ENCODE measurements at regions not wholly inside any gene's neighbourhood (a gene's known extent, or its start where the extent isn't known, plus 50 kb on each side); places are given as distances from the start of the nearest gene placed in this dataset.
"Not testable (repeated sequence)": the region's sequence is repeated elsewhere in the genome, so short reads cannot be mapped to it uniquely, and the experiment has no call there.

- CTCF ChIA-PET; H3F3A ChIP-seq (replicated peaks; ENCODE audit: insufficient read depth); H3K36me3 ChIP-seq (replicated peaks in 1 of 2; ENCODE audit: control insufficient read depth in 1 of 2, insufficient read depth in 2 of 2, low read length in 1 of 2); H3K9ac ChIP-seq; H3K9me2 ChIP-seq; H3K79me2 ChIP-seq (ENCODE audit: insufficient read depth); H3K27me3 ChIP-seq (ENCODE audit: insufficient read depth); POLR2A ChIA-PET; H3K4me2 ChIP-seq; H3K9me3 ChIP-seq; H3K4me1 ChIP-seq (ENCODE audit: control insufficient read depth in 1 of 2, insufficient read depth in 2 of 2, low read depth in 1 of 2, low read length in 1 of 2); H2AFZ ChIP-seq (ENCODE audit: low read depth); H3K27ac ChIP-seq (ENCODE audit: low read depth in 2 of 2, low read length in 1 of 2); H3K4me3 ChIP-seq (ENCODE audit: low read depth in 2 of 2, low read length in 1 of 2); H4K20me1 ChIP-seq (ENCODE audit: insufficient read depth); DNase-seq: not testable (repeated sequence)
- WGBS (ENCODE audit: low lambda C conversion rate): no CpG with 5 or more reads among the region's 5 CpGs
Measured at GRCh38 chr4:86413426-86413825, 53.6 kb upstream of the MAPK10 start.

GRCh38 chr4:86414686-86415085, 54.8 kb upstream of the MAPK10 start:
- no peak overlapping the region for H3K4me2 ChIP-seq
- ChIA-PET CTCF (interaction anchor here (1.4 kb wide), 1 partner anchor 82 kb away, joined by 5 read pairs; no protein-coding TSS in a partner anchor), POLR2A (interaction anchor here (0.7 kb wide), 1 partner anchor 55 kb away, joined by 3 read pairs; no protein-coding TSS in a partner anchor)
- TF ChIP-seq, protein P1, sequence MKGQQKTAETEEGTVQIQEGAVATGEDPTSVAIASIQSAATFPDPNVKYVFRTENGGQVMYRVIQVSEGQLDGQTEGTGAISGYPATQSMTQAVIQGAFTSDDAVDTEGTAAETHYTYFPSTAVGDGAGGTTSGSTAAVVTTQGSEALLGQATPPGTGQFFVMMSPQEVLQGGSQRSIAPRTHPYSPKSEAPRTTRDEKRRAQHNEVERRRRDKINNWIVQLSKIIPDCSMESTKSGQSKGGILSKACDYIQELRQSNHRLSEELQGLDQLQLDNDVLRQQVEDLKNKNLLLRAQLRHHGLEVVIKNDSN (IDR thresholded peaks at IDR 0.05; ENCODE audit: borderline replicate concordance, low read depth): no peak
- TF ChIP-seq GATA2 (CRISPR knock-in tag; IDR thresholded peaks at IDR 0.05) (no peak), CHD2 (IDR thresholded peaks at IDR 0.05; ENCODE audit: low read length, partially characterized antibody) (no peak), TEAD4 (IDR thresholded peaks at IDR 0.05; ENCODE audit: borderline replicate concordance, insufficient read depth) (no peak)
- WGBS (ENCODE audit: low lambda C conversion rate): 12% methylated on average over 2 of the region's 2 CpGs
- no peak for DNase-seq
- no peaks in the 10 kb centered on the region for H3K4me1 ChIP-seq (ENCODE audit: control insufficient read depth in 1 of 2, insufficient read depth in 2 of 2, low read depth in 1 of 2, low read length in 1 of 2)
- H2AFZ ChIP-seq (ENCODE audit: low read depth): no peak overlapping the region
- no peaks in the 10 kb centered on the region for H4K20me1 ChIP-seq (ENCODE audit: insufficient read depth)
- no peaks in the 10 kb centered on the region for H3F3A ChIP-seq (replicated peaks; ENCODE audit: insufficient read depth)
- H3K36me3 ChIP-seq (replicated peaks in 1 of 2; ENCODE audit: control insufficient read depth in 1 of 2, insufficient read depth in 2 of 2, low read length in 1 of 2): no peaks in the 10 kb centered on the region
- H3K27me3 ChIP-seq (ENCODE audit: insufficient read depth): no peaks in the 10 kb centered on the region
- no peak overlapping the region for H3K4me3 ChIP-seq (ENCODE audit: low read depth in 2 of 2, low read length in 1 of 2)
- no peaks in the 10 kb centered on the region for H3K9me3 ChIP-seq
- H3K79me2 ChIP-seq (ENCODE audit: insufficient read depth): no peaks in the 10 kb centered on the region
- H3K9ac ChIP-seq: no peak overlapping the region
- no peak overlapping the region for H3K27ac ChIP-seq (ENCODE audit: low read depth in 2 of 2, low read length in 1 of 2)
- no peaks in the 10 kb centered on the region for H3K9me2 ChIP-seq

- Histone ChIP-seq H3K9me2 (no peaks in the 10 kb centered on the region), H3K27me3 (ENCODE audit: insufficient read depth) (no peaks in the 10 kb centered on the region), H3F3A (replicated peaks; ENCODE audit: insufficient read depth) (no peaks in the 10 kb centered on the region), H4K20me1 (ENCODE audit: insufficient read depth) (no peaks in the 10 kb centered on the region), H3K27ac (ENCODE audit: low read depth in 2 of 2, low read length in 1 of 2) (no peak overlapping the region), H3K36me3 (replicated peaks in 1 of 2; ENCODE audit: control insufficient read depth in 1 of 2, insufficient read depth in 2 of 2, low read length in 1 of 2) (no peaks in the 10 kb centered on the region), H3K9me3 (no peaks in the 10 kb centered on the region), H3K4me2 (no peak overlapping the region), H3K79me2 (ENCODE audit: insufficient read depth) (no peaks in the 10 kb centered on the region), H2AFZ (ENCODE audit: low read depth) (no peak overlapping the region), H3K4me3 (ENCODE audit: low read depth in 2 of 2, low read length in 1 of 2) (no peak overlapping the region), H3K4me1 (ENCODE audit: control insufficient read depth in 1 of 2, insufficient read depth in 2 of 2, low read depth in 1 of 2, low read length in 1 of 2) (no peaks in the 10 kb centered on the region), H3K9ac (no peak overlapping the region)
- POLR2A ChIA-PET: no interaction called here
- CTCF ChIA-PET: no interaction called here
- WGBS (ENCODE audit: low lambda C conversion rate): 73% methylated on average over 3 of the region's 3 CpGs
- no peak for DNase-seq
- TF ChIP-seq FOXJ3 (CRISPR knock-in tag; IDR thresholded peaks at IDR 0.05) (no peak), FOSL2 (IDR thresholded peaks at IDR 0.05; ENCODE audit: borderline replicate concordance, low read depth) (no peak), SIN3A (IDR thresholded peaks at IDR 0.05; ENCODE audit: borderline replicate concordance, low read depth, low read length) (no peak), IRF3 (IDR thresholded peaks at IDR 0.05; ENCODE audit: low read depth, low read length) (no peak), FOXM1 (IDR thresholded peaks at IDR 0.05; ENCODE audit: low read depth) (no peak), RFX5 (IDR thresholded peaks at IDR 0.05; ENCODE audit: low read length) (no peak), ELF1 (IDR thresholded peaks at IDR 0.05) (no peak), POLR2AphosphoS5 (IDR thresholded peaks at IDR 0.05; ENCODE audit: low read depth, low read length) (no peak), EP300 (IDR thresholded peaks at IDR 0.05; ENCODE audit: borderline replicate concordance in 1 of 2, low read depth in 1 of 2, low read length in 1 of 2) (no peak), MEF2A (IDR thresholded peaks at IDR 0.05; ENCODE audit: borderline replicate concordance, low read depth) (no peak), RXRA (IDR thresholded peaks at IDR 0.05; ENCODE audit: borderline replicate concordance, low read depth) (no peak), TEAD4 (IDR thresholded peaks at IDR 0.05; ENCODE audit: borderline replicate concordance, insufficient read depth) (no peak), TAF1 (IDR thresholded peaks at IDR 0.05; ENCODE audit: borderline replicate concordance, low read depth, low read length) (no peak), NFIC (IDR thresholded peaks at IDR 0.05; ENCODE audit: borderline replicate concordance) (no peak)
- TF ChIP-seq, protein P2, sequence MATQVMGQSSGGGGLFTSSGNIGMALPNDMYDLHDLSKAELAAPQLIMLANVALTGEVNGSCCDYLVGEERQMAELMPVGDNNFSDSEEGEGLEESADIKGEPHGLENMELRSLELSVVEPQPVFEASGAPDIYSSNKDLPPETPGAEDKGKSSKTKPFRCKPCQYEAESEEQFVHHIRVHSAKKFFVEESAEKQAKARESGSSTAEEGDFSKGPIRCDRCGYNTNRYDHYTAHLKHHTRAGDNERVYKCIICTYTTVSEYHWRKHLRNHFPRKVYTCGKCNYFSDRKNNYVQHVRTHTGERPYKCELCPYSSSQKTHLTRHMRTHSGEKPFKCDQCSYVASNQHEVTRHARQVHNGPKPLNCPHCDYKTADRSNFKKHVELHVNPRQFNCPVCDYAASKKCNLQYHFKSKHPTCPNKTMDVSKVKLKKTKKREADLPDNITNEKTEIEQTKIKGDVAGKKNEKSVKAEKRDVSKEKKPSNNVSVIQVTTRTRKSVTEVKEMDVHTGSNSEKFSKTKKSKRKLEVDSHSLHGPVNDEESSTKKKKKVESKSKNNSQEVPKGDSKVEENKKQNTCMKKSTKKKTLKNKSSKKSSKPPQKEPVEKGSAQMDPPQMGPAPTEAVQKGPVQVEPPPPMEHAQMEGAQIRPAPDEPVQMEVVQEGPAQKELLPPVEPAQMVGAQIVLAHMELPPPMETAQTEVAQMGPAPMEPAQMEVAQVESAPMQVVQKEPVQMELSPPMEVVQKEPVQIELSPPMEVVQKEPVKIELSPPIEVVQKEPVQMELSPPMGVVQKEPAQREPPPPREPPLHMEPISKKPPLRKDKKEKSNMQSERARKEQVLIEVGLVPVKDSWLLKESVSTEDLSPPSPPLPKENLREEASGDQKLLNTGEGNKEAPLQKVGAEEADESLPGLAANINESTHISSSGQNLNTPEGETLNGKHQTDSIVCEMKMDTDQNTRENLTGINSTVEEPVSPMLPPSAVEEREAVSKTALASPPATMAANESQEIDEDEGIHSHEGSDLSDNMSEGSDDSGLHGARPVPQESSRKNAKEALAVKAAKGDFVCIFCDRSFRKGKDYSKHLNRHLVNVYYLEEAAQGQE (IDR thresholded peaks at IDR 0.05; ENCODE audit: low read depth, low read length): no peak
Measured at GRCh38 chr4:86416081-86416480, 56.2 kb upstream of the MAPK10 start.

All from SK-N-SH (cell line).